Ammon's horn (tissue), 1 donor: ENCODE measurements at regions not wholly inside any gene's neighbourhood (a gene's known extent, or its start where the extent isn't known, plus 50 kb on each side); places are given as distances from the start of the nearest gene placed in this dataset.
"Not testable (repeated sequence)": the region's sequence is repeated elsewhere in the genome, so short reads cannot be mapped to it uniquely, and the experiment has no call there.

Experiments
- DNase-seq: peaks from one replicate; pipeline ENCODE4 v3.0.0-alpha.2; 2016; ENCODE audit warnings: low spot score

- DNase-seq = no peak
These were observed 195.1 kb upstream of the NR2F2 start for GRCh38 chr15:96135166-96136093.

DNA sequence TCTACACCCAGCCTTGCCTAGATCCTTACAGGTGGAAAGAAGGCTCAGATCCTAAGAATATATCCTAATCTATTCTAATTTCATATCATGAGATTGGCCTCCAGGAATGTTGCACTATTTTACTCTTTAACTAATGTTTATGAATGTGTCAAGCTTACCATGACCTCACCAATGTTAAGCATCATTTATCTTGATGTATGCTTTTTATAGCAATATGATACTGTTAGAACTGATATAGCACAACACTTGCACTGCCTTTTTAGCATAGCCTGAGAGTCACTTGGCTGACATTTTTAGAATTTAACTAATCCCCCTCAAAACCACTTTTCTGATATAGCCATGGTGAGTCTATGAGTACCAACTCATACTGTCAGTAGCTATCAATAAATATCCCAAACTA lies 191.5 kb upstream of the NR2F2 start:
- DNase-seq = no peak

DNA sequence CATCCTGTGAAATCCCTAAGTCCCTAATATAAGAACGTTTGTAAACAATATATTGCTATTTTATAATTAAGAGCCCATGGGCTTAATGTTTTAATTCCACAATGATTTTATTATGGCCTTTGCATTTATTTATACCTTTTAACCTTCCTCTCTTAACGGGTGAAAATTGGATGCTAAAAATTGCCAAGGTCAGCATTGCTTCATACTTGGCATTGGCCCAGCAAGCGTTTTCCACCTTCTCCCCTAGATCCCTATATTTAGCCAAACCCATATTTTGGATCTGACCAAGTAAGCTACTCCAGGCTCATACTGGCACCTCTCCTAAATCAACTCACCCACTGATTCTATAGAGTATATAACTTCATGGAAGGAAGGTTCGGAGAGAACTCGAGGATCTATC lies 188.0 kb upstream of the NR2F2 start:
- no peak for DNase-seq

DNA sequence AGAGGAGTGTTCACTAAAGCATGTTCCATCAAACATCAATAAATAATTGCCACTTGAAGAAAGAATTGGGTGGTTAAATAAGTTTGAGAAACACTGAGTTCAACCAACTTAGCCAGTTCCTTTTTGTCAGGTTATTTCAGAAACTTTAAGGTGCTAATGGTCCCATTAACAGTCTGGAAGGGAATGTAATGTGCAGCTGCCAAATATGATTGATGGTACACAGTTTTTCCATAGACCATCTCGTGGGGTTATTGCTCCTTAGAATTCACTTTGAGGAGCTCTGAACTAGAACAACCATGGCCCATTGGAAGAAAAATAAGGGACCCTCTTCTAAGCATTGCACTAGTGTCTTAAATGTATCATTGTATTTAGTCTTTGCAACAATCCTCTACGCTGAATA lies 185.8 kb upstream of the NR2F2 start:
- no peak for DNase-seq

GRCh38 chr15:96146726-96147125 lies 183.8 kb upstream of the NR2F2 start:
- no peak for DNase-seq

DNA sequence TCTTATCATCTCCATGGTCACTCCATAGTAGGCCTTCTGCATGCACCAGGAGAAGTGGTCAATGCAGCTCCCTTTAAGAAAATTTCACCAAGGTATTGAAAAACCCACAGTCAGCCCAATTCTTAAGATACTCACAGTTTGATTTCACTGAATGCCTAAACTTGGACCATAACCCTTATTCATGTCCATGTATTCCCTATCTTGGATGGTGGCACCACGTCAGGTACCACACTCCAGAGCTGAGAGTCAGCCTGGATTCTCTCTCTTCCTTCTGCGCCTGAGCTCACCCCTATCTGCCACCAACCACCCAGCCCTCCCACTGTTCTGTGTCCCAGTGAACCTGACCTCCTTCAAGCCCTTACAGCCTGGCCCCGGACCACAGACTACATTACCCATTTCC lies 183.2 kb upstream of the NR2F2 start:
- no peak for DNase-seq

DNA sequence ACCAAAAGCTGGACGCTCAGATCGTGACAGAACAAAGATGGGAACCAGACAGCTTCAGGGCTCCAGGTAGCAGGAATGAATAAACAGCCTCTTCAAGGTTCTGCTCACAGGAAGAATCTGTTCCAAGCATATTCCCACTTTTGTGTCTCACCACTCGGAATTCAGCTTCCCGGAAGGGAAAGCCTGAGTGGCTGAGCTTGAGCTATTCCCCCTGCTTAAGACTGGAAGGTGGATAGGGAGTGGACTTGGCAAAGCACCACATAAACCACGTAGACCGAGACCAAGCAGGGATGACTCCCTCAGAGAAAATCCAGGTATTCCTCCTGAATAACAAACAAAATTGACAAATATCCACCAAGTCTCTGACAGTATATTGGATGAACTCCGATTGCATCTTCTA lies 180.2 kb upstream of the NR2F2 start:
- DNase-seq = no peak

DNA sequence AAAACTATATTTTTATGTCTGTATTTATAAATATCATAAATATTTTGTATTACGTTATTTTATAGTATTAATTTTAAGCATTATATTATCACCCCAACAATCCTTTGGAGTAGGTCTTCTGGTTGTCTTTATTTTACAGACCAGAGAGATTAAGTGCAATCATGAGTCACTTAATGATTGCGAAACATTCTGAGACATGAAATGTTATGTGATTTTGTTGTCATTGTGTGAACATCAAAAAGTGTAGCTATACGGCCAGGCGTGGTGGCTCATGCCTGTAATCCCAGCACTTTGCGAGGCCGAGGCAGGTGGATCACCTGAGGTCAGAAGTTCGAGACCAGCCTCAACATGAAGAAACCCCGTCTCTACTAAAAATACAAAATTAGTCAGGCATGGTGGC lies 178.8 kb upstream of the NR2F2 start:
- not testable (repeated sequence) for DNase-seq

- DNase-seq = no peak
These were observed 176.6 kb upstream of the NR2F2 start for GRCh38 chr15:96153929-96154328.

GRCh38 chr15:96158938-96159337 lies 171.6 kb upstream of the NR2F2 start:
- DNase-seq = no peak

- no peak for DNase-seq
These were observed 170.2 kb upstream of the NR2F2 start for GRCh38 chr15:96160269-96160668.

- DNase-seq = no peak
These were observed 169.7 kb upstream of the NR2F2 start for GRCh38 chr15:96160800-96161199.

GRCh38 chr15:96162322-96162721 lies 168.2 kb upstream of the NR2F2 start:
- no peak for DNase-seq

- no peak for DNase-seq
These were observed 165.4 kb upstream of the NR2F2 start for GRCh38 chr15:96165081-96165480.

DNA sequence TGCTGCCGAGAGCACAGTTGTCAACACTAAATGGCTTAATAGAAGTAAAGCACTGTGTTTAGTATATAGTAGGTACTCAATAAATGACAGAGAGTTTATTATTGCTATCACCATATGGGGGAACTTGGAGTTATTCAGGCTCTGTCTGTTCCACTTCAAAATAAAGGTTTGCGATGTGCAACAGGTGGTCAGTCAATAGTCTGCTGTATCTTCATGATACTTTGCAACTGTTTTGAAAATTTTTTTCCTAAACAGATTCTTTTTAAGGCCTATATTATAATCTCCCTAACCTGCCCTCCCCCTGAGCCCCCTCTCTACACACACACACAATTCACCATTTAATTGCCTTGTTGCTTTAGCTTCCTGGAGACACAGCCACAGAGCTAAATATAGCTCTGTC lies 164.7 kb upstream of the NR2F2 start:
- no peak for DNase-seq

- DNase-seq = no peak
These were observed 164.0 kb upstream of the NR2F2 start for GRCh38 chr15:96166223-96167200.

- DNase-seq = not testable (repeated sequence)
These were observed 159.9 kb upstream of the NR2F2 start for GRCh38 chr15:96170616-96170978.

DNA sequence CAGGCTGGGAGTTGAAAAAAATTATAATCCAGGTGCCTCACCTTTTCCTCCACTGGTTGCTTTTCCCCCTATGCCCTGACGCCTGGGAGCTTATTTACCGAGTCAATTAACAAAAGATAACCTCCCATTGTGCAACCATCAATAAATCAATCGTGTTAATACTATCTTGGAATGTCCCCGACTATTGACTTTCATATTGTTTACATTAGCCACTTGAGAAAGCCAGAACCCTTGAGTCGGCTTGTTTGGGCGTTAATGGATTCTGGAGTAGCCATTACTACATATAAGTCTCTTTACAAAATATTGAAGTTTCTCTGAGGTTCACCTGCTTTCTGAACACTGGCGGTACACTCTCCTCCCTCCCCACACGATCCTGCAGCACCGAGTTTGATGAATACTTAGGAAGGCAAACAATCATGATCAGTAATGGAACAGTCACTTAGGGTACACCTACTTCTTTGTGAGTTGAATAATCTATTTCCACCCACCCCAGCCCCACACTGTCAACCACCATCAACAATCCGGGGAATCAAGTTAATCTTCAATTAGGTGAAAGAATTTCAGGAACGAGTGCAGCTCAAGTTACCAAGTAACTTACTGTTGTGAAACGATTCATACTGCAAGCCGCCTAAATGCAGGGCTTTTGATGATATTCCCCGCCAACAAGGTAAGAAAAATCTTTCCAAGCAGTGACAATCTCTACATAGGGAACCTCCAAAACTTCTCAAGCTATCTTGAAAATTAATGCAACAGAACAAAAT lies 159.3 kb upstream of the NR2F2 start:
- DNase-seq = no peak

GRCh38 chr15:96171853-96172296 lies 158.6 kb upstream of the NR2F2 start:
- DNase-seq = no peak

GRCh38 chr15:96172417-96172816 lies 158.1 kb upstream of the NR2F2 start:
- DNase-seq = no peak

GRCh38 chr15:96176831-96177230 lies 153.7 kb upstream of the NR2F2 start:
- no peak for DNase-seq

DNA sequence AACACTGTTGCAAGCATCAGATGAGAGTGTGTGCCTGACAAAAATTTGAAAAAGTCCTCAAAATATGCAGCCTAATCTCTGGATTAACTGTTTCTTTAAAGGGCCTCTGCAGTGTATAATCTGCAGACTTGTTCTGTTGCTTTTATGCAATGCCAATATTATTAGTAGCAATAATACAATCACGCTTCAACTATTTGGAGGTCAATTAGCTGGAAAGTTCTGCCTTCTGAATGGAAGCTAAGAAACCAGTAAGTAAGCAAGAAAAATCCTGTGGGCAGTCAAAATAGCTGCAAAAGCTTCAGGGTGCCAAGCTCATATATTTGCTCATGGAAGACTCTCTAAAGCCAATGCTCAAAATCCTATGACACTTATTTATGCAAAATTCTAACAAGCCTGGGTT lies 153.2 kb upstream of the NR2F2 start:
- DNase-seq = no peak
